ENCODE measurements at regions not wholly inside any gene's neighbourhood (a gene's known extent, or its start where the extent isn't known, plus 50 kb on each side); places are given as distances from the start of the nearest gene placed in this dataset.
A peak's percentile ranks its signal among the peaks of the same experiment; 100 is the strongest.

GRCh38 chr3:30260762-30261161 is 345.6 kb upstream of the TGFBR2 start:
- H3K27me3 Mint-ChIP-seq (ENCODE audit: low read depth in 3 of 3) = peaks cover 0 to 2% (median 2%) of the 10 kb centered on the region in 3 donors
- no peaks in the 10 kb centered on the region for H3K4me1 ChIP-seq (ENCODE audit: control insufficient read depth in 1 of 2, insufficient read depth in 2 of 2, low read length in 2 of 2)
- intact Hi-C loops (cut with micrococcal nuclease) = no loop called here
- no peaks in the 10 kb centered on the region for H3K27me3 ChIP-seq (ENCODE audit: control insufficient read depth in 2 of 2, insufficient read depth in 2 of 2, low read length in 2 of 2)
- H3K27ac ChIP-seq (ENCODE audit: low read depth in 1 of 2, low read length in 2 of 2) = no peak overlapping the region
- no peak for DNase-seq
- peaks cover 3 to 15% (median 5%) of the 10 kb centered on the region in 7 donors for H3K9me3 Mint-ChIP-seq
- H3K4me1 Mint-ChIP-seq = peaks cover 5% of the 10 kb centered on the region
- WGBS (ENCODE audit: insufficient coverage) = no CpG with 5 or more reads among the region's 3 CpGs
- H3K4me3 ChIP-seq (replicated peaks in 1 of 3; ENCODE audit: low read depth in 2 of 3, low read length in 3 of 3) = no peak overlapping the region
- TF ChIP-seq, protein P1, sequence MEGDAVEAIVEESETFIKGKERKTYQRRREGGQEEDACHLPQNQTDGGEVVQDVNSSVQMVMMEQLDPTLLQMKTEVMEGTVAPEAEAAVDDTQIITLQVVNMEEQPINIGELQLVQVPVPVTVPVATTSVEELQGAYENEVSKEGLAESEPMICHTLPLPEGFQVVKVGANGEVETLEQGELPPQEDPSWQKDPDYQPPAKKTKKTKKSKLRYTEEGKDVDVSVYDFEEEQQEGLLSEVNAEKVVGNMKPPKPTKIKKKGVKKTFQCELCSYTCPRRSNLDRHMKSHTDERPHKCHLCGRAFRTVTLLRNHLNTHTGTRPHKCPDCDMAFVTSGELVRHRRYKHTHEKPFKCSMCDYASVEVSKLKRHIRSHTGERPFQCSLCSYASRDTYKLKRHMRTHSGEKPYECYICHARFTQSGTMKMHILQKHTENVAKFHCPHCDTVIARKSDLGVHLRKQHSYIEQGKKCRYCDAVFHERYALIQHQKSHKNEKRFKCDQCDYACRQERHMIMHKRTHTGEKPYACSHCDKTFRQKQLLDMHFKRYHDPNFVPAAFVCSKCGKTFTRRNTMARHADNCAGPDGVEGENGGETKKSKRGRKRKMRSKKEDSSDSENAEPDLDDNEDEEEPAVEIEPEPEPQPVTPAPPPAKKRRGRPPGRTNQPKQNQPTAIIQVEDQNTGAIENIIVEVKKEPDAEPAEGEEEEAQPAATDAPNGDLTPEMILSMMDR (IDR thresholded peaks at IDR 0.05) = no peak
- no peak overlapping the region for H2AFZ ChIP-seq (ENCODE audit: insufficient read depth, low read depth, low read length, poor library complexity, severe bottlenecking)
- H4K20me1 ChIP-seq (ENCODE audit: insufficient read depth, low read length) = no peaks in the 10 kb centered on the region
- no peak overlapping the region for H3K4me3 Mint-ChIP-seq
- no peak overlapping the region for H3K9ac ChIP-seq (ENCODE audit: insufficient read depth, low read length, poor library complexity, severe bottlenecking)
- H3K9me3 ChIP-seq (replicated peaks in 1 of 2; ENCODE audit: control insufficient read depth in 1 of 2, insufficient read depth in 1 of 2, low read length in 2 of 2) = no peaks in the 10 kb centered on the region
- H3K27ac Mint-ChIP-seq = no peak overlapping the region
- H3K4me2 ChIP-seq (replicated peaks; ENCODE audit: extremely low read depth, low read length, poor library complexity, severe bottlenecking) = no peak overlapping the region
- H3K36me3 Mint-ChIP-seq = no peaks in the 10 kb centered on the region
- no peaks in the 10 kb centered on the region for H3K36me3 ChIP-seq (replicated peaks in 1 of 2; ENCODE audit: control insufficient read depth in 1 of 2, insufficient read depth in 2 of 2, low read length in 2 of 2)
- no peaks in the 10 kb centered on the region for H3K79me2 ChIP-seq (ENCODE audit: insufficient read depth, low read length)

- Mint-ChIP-seq H3K4me1 (peaks cover 8% of the 10 kb centered on the region), H3K36me3 (no peaks in the 10 kb centered on the region), H3K9me3 (peaks cover 3 to 15% (median 5%) of the 10 kb centered on the region in 7 donors), H3K4me3 (no peak overlapping the region), H3K27ac (peak overlapping the region in 1 of 7 donors; percentile 11), H3K27me3 (ENCODE audit: low read depth in 3 of 3) (peaks cover 0 to 2% (median 2%) of the 10 kb centered on the region in 3 donors)
- TF ChIP-seq, protein P1 (IDR thresholded peaks at IDR 0.05) = no peak
- no peak for DNase-seq
- Histone ChIP-seq H4K20me1 (ENCODE audit: insufficient read depth, low read length) (no peaks in the 10 kb centered on the region), H3K4me1 (ENCODE audit: control insufficient read depth in 1 of 2, insufficient read depth in 2 of 2, low read length in 2 of 2) (no peaks in the 10 kb centered on the region), H3K36me3 (replicated peaks in 1 of 2; ENCODE audit: control insufficient read depth in 1 of 2, insufficient read depth in 2 of 2, low read length in 2 of 2) (no peaks in the 10 kb centered on the region), H3K27ac (ENCODE audit: low read depth in 1 of 2, low read length in 2 of 2) (no peak overlapping the region), H3K9ac (ENCODE audit: insufficient read depth, low read length, poor library complexity, severe bottlenecking) (no peak overlapping the region), H3K9me3 (replicated peaks in 1 of 2; ENCODE audit: control insufficient read depth in 1 of 2, insufficient read depth in 1 of 2, low read length in 2 of 2) (no peaks in the 10 kb centered on the region), H3K4me3 (replicated peaks in 1 of 3; ENCODE audit: low read depth in 2 of 3, low read length in 3 of 3) (no peak overlapping the region), H3K79me2 (ENCODE audit: insufficient read depth, low read length) (no peaks in the 10 kb centered on the region), H3K27me3 (ENCODE audit: control insufficient read depth in 2 of 2, insufficient read depth in 2 of 2, low read length in 2 of 2) (no peaks in the 10 kb centered on the region), H2AFZ (ENCODE audit: insufficient read depth, low read depth, low read length, poor library complexity, severe bottlenecking) (no peak overlapping the region), H3K4me2 (replicated peaks; ENCODE audit: extremely low read depth, low read length, poor library complexity, severe bottlenecking) (no peak overlapping the region)
- WGBS (ENCODE audit: insufficient coverage) = 91% methylated on average over 4 of the region's 5 CpGs
- intact Hi-C loops (cut with micrococcal nuclease) = no loop called here
These were observed 343.0 kb upstream of the TGFBR2 start for GRCh38 chr3:30263238-30263924.

Data from CD14-positive monocyte (primary cell).